Lower leg skin (tissue), 3 donors: ENCODE measurements at regions not wholly inside any gene's neighbourhood (a gene's known extent, or its start where the extent isn't known, plus 50 kb on each side); places are given as distances from the start of the nearest gene placed in this dataset.

Experiments used
- POLR2A ChIP-seq, 2 donors: fragments of 450-650 bp; IDR thresholded peaks; one replicate each; pipeline ENCODE4 v1.6.1; 2016 to 2017; ENCODE audit warnings: antibody characterized with exemption in 2 of 2, mild to moderate bottlenecking in 1 of 2, moderate library complexity in 1 of 2
- TF ChIP-seq, protein P1 (sequence below), 3 donors: fragments of 450-650 bp; IDR thresholded peaks; one replicate each; pipeline ENCODE4 v1.5.1; 2016; ENCODE audit warnings: antibody characterized with exemption in 3 of 3, mild to moderate bottlenecking in 3 of 3, moderate library complexity in 2 of 3

DNA sequence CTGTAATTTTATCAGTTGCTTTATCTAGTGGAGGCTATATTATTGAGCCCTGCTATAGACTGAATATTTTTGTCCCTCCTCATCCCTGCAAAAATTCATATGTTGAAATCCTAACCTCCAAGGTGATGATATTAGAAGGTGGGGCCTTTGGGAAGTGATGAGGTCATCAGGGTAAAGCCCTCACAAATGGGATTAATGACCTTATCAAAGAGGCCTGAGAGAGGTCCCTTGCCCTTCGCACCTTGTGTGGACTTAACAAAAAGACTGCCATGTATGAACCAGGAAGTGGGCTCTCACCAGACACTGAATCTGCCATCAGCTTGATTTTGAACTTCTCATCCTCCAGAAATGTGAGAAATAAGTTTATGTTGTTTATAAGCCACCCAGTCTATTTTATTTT is 381.4 kb upstream of the ONECUT1 start:
- no peak for TF ChIP-seq POLR2A (IDR thresholded peaks at IDR 0.05)
- TF ChIP-seq, protein P1, sequence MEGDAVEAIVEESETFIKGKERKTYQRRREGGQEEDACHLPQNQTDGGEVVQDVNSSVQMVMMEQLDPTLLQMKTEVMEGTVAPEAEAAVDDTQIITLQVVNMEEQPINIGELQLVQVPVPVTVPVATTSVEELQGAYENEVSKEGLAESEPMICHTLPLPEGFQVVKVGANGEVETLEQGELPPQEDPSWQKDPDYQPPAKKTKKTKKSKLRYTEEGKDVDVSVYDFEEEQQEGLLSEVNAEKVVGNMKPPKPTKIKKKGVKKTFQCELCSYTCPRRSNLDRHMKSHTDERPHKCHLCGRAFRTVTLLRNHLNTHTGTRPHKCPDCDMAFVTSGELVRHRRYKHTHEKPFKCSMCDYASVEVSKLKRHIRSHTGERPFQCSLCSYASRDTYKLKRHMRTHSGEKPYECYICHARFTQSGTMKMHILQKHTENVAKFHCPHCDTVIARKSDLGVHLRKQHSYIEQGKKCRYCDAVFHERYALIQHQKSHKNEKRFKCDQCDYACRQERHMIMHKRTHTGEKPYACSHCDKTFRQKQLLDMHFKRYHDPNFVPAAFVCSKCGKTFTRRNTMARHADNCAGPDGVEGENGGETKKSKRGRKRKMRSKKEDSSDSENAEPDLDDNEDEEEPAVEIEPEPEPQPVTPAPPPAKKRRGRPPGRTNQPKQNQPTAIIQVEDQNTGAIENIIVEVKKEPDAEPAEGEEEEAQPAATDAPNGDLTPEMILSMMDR (IDR thresholded peaks at IDR 0.05), result no peak
